ENCODE measurements at regions not wholly inside any gene's neighbourhood (a gene's known extent, or its start where the extent isn't known, plus 50 kb on each side); places are given as distances from the start of the nearest gene placed in this dataset.

DNA sequence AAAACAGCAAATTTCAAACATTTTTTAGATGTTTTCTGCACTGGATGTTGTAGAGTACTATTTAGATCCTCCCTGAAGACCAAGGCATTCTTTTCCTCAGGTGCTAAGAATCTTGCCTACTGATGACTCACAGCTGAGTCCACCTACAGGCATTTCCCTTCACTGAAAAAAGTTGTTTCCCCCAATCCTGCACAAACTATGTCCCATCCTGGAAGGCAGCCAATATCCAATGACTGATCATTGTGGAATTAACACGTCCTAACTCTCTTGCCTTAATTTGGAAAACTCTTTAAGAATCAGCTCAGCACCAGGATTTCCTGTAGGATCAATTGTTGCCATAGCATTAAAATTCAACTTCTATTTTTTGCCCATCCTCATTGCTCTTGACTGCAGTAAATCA lies 268.4 kb upstream of the IRAK1BP1 start:
- H3K27me3 ChIP-seq (ENCODE audit: insufficient read depth, low read length): no peaks in the 10 kb centered on the region
- POLR2A ChIA-PET: interaction anchor here (0.7 to 1.6 kb wide), 2 partner anchors 10 to 243 kb away, joined by 3 read pairs; no protein-coding TSS in a partner anchor
- H3K4me3 ChIP-seq (replicated peaks in 1 of 2; ENCODE audit: low read depth in 1 of 2, low read length in 2 of 2): peak overlapping the region in 1 of 2 experiments; percentile 28; a peak in 2 of 4 replicates
- H3K9me2 ChIP-seq (ENCODE audit: insufficient read depth): no peaks in the 10 kb centered on the region
- intact Hi-C loops (cut with micrococcal nuclease): no loop called here
- no peak overlapping the region for H3K9ac ChIP-seq (ENCODE audit: low read length)
- no peaks in the 10 kb centered on the region for H3K9me3 ChIP-seq (ENCODE audit: control insufficient read depth in 1 of 2, insufficient read depth in 1 of 2, low read depth in 1 of 2, low read length in 2 of 2)
- CTCF ChIA-PET: interaction anchor here (1.3 kb wide), 1 partner anchor 12 kb away, joined by 4 read pairs; no protein-coding TSS in a partner anchor
- no peaks in the 10 kb centered on the region for H3K36me3 ChIP-seq (ENCODE audit: control insufficient read depth in 1 of 2, insufficient read depth in 2 of 2, low read length in 2 of 2)
- H3K27ac ChIP-seq (ENCODE audit: low read depth, low read length): peak overlapping the region; percentile 75; the same call in 1 of the 2 replicates
- H4K20me1 ChIP-seq (ENCODE audit: insufficient read depth): no peaks in the 10 kb centered on the region
- DNase-seq (ENCODE audit: low read depth, low spot score) (peak; percentile 98), ATAC-seq (peak; percentile 92)
- RAD21 ChIA-PET (ENCODE audit: low non-redundant PET in 1 of 2, low total read pairs in 2 of 2, uncharacterized antibody in 2 of 2, unreplicated experiment in 2 of 2): no interaction called here
- BruUV-seq (replicated peaks): no TSS peak
- peaks cover 13 to 41% of the 10 kb centered on the region in 2 experiments for H3K4me1 ChIP-seq (ENCODE audit: control insufficient read depth in 1 of 2, insufficient read depth in 2 of 2, low read length in 2 of 2)
- H3K4me2 ChIP-seq (ENCODE audit: low read length): peak overlapping the region; percentile 71
- H3K79me2 ChIP-seq (ENCODE audit: insufficient read depth, low read length): no peaks in the 10 kb centered on the region
- H2AFZ ChIP-seq (ENCODE audit: low read depth, low read length, poor library complexity, severe bottlenecking): peak overlapping the region; percentile 65
- TF ChIP-seq RAD21 (IDR thresholded peaks at IDR 0.05; ENCODE audit: low read depth): 0 out of 2 replicates have a peak, but pooled peaks have one; percentile 18
- peak; percentile 59; the same call in 1 of the 2 replicates for TF ChIP-seq CEBPB (IDR thresholded peaks at IDR 0.05; ENCODE audit: low read depth)
- no peak for TF ChIP-seq POLR2A (IDR thresholded peaks at IDR 0.05; ENCODE audit: borderline replicate concordance, extremely low read depth, insufficient read depth, insufficient read length)
- no peak for TF ChIP-seq ZFX (IDR thresholded peaks at IDR 0.05)
- TF ChIP-seq YY1 (IDR thresholded peaks at IDR 0.05; ENCODE audit: extremely low read depth, insufficient replicate concordance, low read depth, low read length): peak; percentile 43
- peak; percentile 98 for TF ChIP-seq FOSL1 (IDR thresholded peaks at IDR 0.05; ENCODE audit: low read depth)
- no peak for TF ChIP-seq EZH2phosphoT487 (IDR thresholded peaks at IDR 0.05; ENCODE audit: borderline replicate concordance)
- peak; percentile 97 for TF ChIP-seq CBX3 (IDR thresholded peaks at IDR 0.05; ENCODE audit: low read depth)
- peak; percentile 91 for TF ChIP-seq SP1 (IDR thresholded peaks at IDR 0.05; ENCODE audit: low read depth)
- TF ChIP-seq POLR2AphosphoS5 (IDR thresholded peaks at IDR 0.05; ENCODE audit: low read depth, low read length): peak; percentile 74
- TF ChIP-seq SIN3A (IDR thresholded peaks at IDR 0.05; ENCODE audit: low read depth): no peak
- peak; percentile 20 for TF ChIP-seq TCF7L2 (IDR thresholded peaks at IDR 0.05; ENCODE audit: borderline replicate concordance, extremely low read depth, insufficient read depth, insufficient read length)
- TF ChIP-seq EGR1 (IDR thresholded peaks at IDR 0.05; ENCODE audit: low read depth): 0 out of 2 replicates have a peak, but pooled peaks have one; percentile 37
- peak; percentile 98 for TF ChIP-seq JUND (IDR thresholded peaks at IDR 0.05)
- TF ChIP-seq EZH2 (IDR thresholded peaks at IDR 0.05): no peak
- no peak for TF ChIP-seq ZNF274 (IDR thresholded peaks at IDR 0.05; ENCODE audit: low read depth, low read length)
- no peak for TF ChIP-seq REST (IDR thresholded peaks at IDR 0.05; ENCODE audit: low read depth)
- TF ChIP-seq, protein P1, sequence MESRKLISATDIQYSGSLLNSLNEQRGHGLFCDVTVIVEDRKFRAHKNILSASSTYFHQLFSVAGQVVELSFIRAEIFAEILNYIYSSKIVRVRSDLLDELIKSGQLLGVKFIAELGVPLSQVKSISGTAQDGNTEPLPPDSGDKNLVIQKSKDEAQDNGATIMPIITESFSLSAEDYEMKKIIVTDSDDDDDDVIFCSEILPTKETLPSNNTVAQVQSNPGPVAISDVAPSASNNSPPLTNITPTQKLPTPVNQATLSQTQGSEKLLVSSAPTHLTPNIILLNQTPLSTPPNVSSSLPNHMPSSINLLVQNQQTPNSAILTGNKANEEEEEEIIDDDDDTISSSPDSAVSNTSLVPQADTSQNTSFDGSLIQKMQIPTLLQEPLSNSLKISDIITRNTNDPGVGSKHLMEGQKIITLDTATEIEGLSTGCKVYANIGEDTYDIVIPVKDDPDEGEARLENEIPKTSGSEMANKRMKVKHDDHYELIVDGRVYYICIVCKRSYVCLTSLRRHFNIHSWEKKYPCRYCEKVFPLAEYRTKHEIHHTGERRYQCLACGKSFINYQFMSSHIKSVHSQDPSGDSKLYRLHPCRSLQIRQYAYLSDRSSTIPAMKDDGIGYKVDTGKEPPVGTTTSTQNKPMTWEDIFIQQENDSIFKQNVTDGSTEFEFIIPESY (IDR thresholded peaks at IDR 0.05; ENCODE audit: extremely low read depth, insufficient replicate concordance, low read length): no peak
- TF ChIP-seq, protein P2, sequence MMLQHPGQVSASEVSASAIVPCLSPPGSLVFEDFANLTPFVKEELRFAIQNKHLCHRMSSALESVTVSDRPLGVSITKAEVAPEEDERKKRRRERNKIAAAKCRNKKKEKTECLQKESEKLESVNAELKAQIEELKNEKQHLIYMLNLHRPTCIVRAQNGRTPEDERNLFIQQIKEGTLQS (IDR thresholded peaks at IDR 0.05): no peak
- no peak for TF ChIP-seq ELF1 (IDR thresholded peaks at IDR 0.05; ENCODE audit: borderline replicate concordance, low read depth)
- TF ChIP-seq, protein P3, sequence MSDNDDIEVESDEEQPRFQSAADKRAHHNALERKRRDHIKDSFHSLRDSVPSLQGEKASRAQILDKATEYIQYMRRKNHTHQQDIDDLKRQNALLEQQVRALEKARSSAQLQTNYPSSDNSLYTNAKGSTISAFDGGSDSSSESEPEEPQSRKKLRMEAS (IDR thresholded peaks at IDR 0.05): peak; percentile 28; the same call in 1 of the 2 replicates
